SK-N-MC (cell line): ENCODE measurements at regions not wholly inside any gene's neighbourhood (a gene's known extent, or its start where the extent isn't known, plus 50 kb on each side); places are given as distances from the start of the nearest gene placed in this dataset.

ENCODE experiments used
- EZH2 ChIP-seq: fragments of 200-600 bp; sonication (generic); IDR thresholded peaks from one replicate; pipeline ENCODE4 v1.6.1; 2017; ENCODE audit warnings: antibody characterized with exemption
- FOXP2 ChIP-seq: optimal IDR thresholded peaks from 2 replicates; pipeline ENCODE3; 2011; ENCODE audit warnings: mild to moderate bottlenecking, moderate library complexity; ENCODE audit not compliant: insufficient read depth; ENCODE audit errors: extremely low read length, control extremely low read depth
- POLR2AphosphoS5 ChIP-seq: IDR thresholded peaks from 2 replicates; pipeline ENCODE4 v1.6.1; 2012; ENCODE audit warnings: mild to moderate bottlenecking, low read depth, low read length, borderline replicate concordance

DNA sequence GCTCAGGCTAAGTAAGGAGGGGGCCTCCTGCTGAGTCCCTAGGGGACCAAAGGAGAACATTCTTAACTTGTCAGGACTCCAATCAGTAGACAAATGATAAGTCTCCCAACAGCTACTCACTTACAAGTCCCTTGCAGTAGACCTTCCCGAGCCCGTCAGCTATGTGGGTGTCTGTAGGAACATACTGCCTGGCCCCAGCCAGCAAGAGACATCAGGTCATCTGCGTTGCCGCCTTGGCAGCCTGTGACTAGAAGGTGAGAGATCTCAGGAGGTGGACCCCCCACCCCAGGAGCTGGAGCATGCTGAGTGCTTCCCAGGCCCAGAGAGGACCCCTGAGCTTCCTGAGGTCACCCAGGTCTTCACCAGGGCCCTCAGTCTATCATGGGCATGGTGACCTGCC, 250.5 kb downstream of the C1orf94 start:
- TF ChIP-seq EZH2, result no peak
- TF ChIP-seq POLR2AphosphoS5, result no peak
- TF ChIP-seq FOXP2, result no peak
